Lung (tissue), 11 donors: ENCODE measurements at regions not wholly inside any gene's neighbourhood (a gene's known extent, or its start where the extent isn't known, plus 50 kb on each side); places are given as distances from the start of the nearest gene placed in this dataset.

Experiments used
- ATAC-seq: fragments of 200-7000 bp; cut with Tn5 transposase; one replicate; pipeline ENCODE4 v1.9.1; 2020; ENCODE audit warnings: moderate number of reproducible peaks; ENCODE audit not compliant: insufficient read depth, low FRiP score
- DNase-seq, 3 donors: peaks; one replicate each; pipeline ENCODE4 v3.0.0-alpha.2; 2013 to 2017
- H3K27ac ChIP-seq, 2 donors: one replicate each; pipeline ENCODE4 v1.5.1; 2013; ENCODE audit warnings: mild to moderate bottlenecking in 2 of 2, moderate library complexity in 2 of 2, control low read depth in 1 of 2, inconsistent platforms in 1 of 2, low read depth in 1 of 2, low read length in 1 of 2
- H3K27me3 ChIP-seq, 3 donors: one replicate each; pipeline ENCODE4 v1.5.1; 2013; ENCODE audit warnings: low read length in 2 of 3; ENCODE audit not compliant: control insufficient read depth in 3 of 3, insufficient read depth in 3 of 3
- H3K36me3 ChIP-seq, 4 donors: one replicate each; pipeline ENCODE4 v1.5.1; 2013; ENCODE audit warnings: low read length in 4 of 4, mild to moderate bottlenecking in 1 of 4, moderate library complexity in 1 of 4; ENCODE audit not compliant: control insufficient read depth in 4 of 4, insufficient read depth in 4 of 4
- H3K4me1 ChIP-seq, 5 donors: one replicate each; pipeline ENCODE4 v1.5.1; 2013; ENCODE audit warnings: low read length in 5 of 5, mild to moderate bottlenecking in 2 of 5, moderate library complexity in 1 of 5; ENCODE audit not compliant: control insufficient read depth in 5 of 5, insufficient read depth in 5 of 5
- H3K4me3 ChIP-seq: one replicate; pipeline ENCODE4 v1.5.1; 2013; ENCODE audit warnings: mild to moderate bottlenecking, control low read depth, moderate library complexity
- H3K9ac ChIP-seq, 2 donors: one replicate each; pipeline ENCODE4 v1.5.1; 2013; ENCODE audit warnings: low read length in 2 of 2, control low read depth in 1 of 2; ENCODE audit not compliant: insufficient read depth in 1 of 2
- H3K9me3 ChIP-seq, 4 donors: one replicate each; pipeline ENCODE4 v1.5.1; 2013; ENCODE audit warnings: low read length in 3 of 4, mild to moderate bottlenecking in 1 of 4, moderate library complexity in 1 of 4; ENCODE audit not compliant: control insufficient read depth in 4 of 4, insufficient read depth in 3 of 4
- CTCF ChIP-seq: IDR thresholded peaks from 2 replicates; pipeline ENCODE4 v1.5.1; 2012; ENCODE audit warnings: mild to moderate bottlenecking; ENCODE audit errors: control extremely low read depth, extremely low read depth
- WGBS, 2 donors: extraction: QIAGEN DNeasy Blood & Tissue Kit; methylation state at CpG; one replicate each; pipeline ENCODE4 v1.1.7; 2013; 5-methylcytosine and 5-hydroxymethylcytosine counted together
- donor health status: control.
- donor health status: control.
- donor health status: Bipolar disorder and iron deficiency.
- donor health status: healthy.
- donor health status: DM: yes; HTN: yes; CAD: no.

- no peak for TF ChIP-seq CTCF
- peaks cover 0 to 30% (median 4%) of the 10 kb centered on the region in 5 donors for H3K4me1 ChIP-seq
- H3K4me3 ChIP-seq: no peak overlapping the region
- H3K36me3 ChIP-seq: peaks cover 0 to 16% (median 12%) of the 10 kb centered on the region in 4 donors
- no peak overlapping the region for H3K27ac ChIP-seq
- H3K9me3 ChIP-seq: peaks cover 0 to 1% (median 0%) of the 10 kb centered on the region in 4 donors
- no peaks in the 10 kb centered on the region for H3K27me3 ChIP-seq
- no peak overlapping the region for H3K9ac ChIP-seq
- DNase-seq (no peak), ATAC-seq (no peak)
- 77 to 79% methylated on average over 1 of the region's 1 CpG for WGBS, 2 donors
Observed at GRCh38 chr22:25364281-25364680, 144.8 kb downstream of the CRYBB2 start.

DNA sequence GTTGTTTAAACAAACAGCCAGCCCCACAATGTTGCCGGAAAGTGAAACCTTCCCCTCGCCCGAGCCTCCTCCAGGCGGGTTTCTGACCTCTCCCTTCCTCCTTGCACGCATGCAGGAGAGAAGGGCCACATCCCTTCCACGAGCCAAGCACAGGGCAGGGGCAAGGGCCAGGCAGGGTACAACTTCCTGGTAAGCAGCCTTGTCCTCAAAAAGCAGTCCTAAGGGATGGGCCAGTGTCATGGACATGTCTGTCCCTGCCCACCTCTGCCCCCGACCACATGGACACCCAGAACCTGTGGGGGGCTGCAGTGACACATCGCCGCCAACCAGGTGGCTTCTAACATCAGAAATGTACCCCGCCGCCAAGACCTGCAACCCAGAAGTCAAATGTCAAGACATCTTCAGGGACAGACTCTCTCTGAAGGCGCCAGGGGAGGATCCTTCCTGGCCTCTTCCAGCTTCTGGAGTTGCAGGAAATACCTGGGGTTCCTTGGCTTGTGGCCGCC lies 145.3 kb downstream of the CRYBB2 start:
- TF ChIP-seq CTCF: no peak
- 61 to 67% methylated on average over 12 to 13 of the region's 13 CpGs for WGBS, 2 donors
- peaks cover 0 to 30% (median 4%) of the 10 kb centered on the region in 5 donors for H3K4me1 ChIP-seq
- peaks cover 0 to 1% (median 0%) of the 10 kb centered on the region in 4 donors for H3K9me3 ChIP-seq
- no peak overlapping the region for H3K9ac ChIP-seq
- H3K27ac ChIP-seq: no peak overlapping the region
- ATAC-seq (no peak), DNase-seq (no peak)
- peaks cover 0 to 11% (median 7%) of the 10 kb centered on the region in 4 donors for H3K36me3 ChIP-seq
- H3K4me3 ChIP-seq: no peak overlapping the region
- H3K27me3 ChIP-seq: no peaks in the 10 kb centered on the region

DNA sequence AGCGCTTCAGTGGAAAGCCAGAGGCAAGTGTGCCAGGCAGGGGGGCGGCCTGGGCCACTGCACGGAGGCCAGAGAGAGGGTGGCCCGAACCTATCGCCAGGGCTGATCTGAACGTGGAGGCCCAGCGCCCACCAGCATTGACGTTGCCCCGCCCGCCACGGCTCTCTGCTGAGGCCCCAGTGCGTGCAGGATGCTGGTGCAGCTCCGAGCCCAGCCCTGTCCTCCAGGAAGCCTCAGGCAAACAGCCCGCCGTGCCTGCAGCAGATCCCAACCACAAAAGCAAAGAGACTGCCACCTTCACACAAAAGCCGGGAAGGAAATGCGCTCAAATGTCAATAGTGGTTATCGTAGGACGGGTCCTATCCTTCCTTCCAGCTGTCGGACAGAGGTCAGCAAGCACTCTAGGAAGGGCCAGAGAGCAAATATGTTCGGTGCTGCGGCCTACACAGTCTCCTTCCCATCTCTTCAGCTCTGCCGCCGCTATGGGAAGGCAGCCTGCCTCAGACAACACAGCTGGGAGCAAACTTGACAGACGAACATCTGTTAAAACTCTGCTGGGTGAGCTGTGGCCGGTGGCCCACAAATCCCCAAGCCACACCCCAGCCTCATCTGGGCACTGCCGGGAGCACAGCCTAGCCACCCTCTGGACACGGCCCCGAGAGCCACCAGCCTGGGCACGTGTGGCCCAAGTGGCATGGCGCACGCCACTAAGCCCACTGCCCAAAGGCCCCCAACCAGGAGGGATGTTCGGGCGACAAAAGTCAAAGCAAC lies 146.2 kb downstream of the CRYBB2 start:
- Histone ChIP-seq H3K4me3 (no peak overlapping the region), H3K36me3 (peaks cover 0 to 8% (median 4%) of the 10 kb centered on the region in 4 donors), H3K27ac (peak overlapping the region in 1 of 2 donors; percentile 51), H3K4me1 (peaks cover 0 to 30% (median 4%) of the 10 kb centered on the region in 5 donors), H3K9me3 (peaks cover 0 to 1% (median 0%) of the 10 kb centered on the region in 4 donors), H3K9ac (no peak overlapping the region), H3K27me3 (no peaks in the 10 kb centered on the region)
- no peak for ATAC-seq
- no peak for TF ChIP-seq CTCF
- DNase-seq: peak in 2 of 3 donors; percentile 22 to 52
- WGBS, 2 donors: 70 to 78% methylated on average over 32 to 34 of the region's 34 CpGs
